CD14-positive monocyte (primary cell): ENCODE measurements at regions not wholly inside any gene's neighbourhood (a gene's known extent, or its start where the extent isn't known, plus 50 kb on each side); places are given as distances from the start of the nearest gene placed in this dataset.
A peak's percentile ranks its signal among the peaks of the same experiment; 100 is the strongest.

ENCODE experiments used
- DNase-seq, 3 donors: peaks; one replicate each; pipeline ENCODE4 v3.0.0-alpha.2; 2011 to 2022
- H2AFZ ChIP-seq: 2 replicates; pipeline ENCODE4 v1.6.0; 2012; ENCODE audit warnings: mild to moderate bottlenecking, low read depth, low read length, inconsistent platforms; ENCODE audit not compliant: insufficient read depth, poor library complexity, severe bottlenecking
- H3K27ac ChIP-seq, 2 donors: 1 replicate in 1 of 2; 2 replicates in 1 of 2; pipeline ENCODE4 v1.5.1; 2012 to 2013; ENCODE audit warnings: low read length in 2 of 2, control low read depth in 1 of 2, inconsistent platforms in 1 of 2, low read depth in 1 of 2, mild to moderate bottlenecking in 1 of 2
- H3K27me3 ChIP-seq, 2 donors: one replicate each; pipeline versions ENCODE4 v1.6.0 to v1.6.1; 2011 to 2013; ENCODE audit warnings: low read length in 2 of 2; ENCODE audit not compliant: control insufficient read depth in 2 of 2, insufficient read depth in 2 of 2
- H3K36me3 ChIP-seq, 2 donors: replicated peaks in 1 of 2; 1 replicate in 1 of 2; 2 replicates in 1 of 2; pipeline versions ENCODE4 v1.5.1 to v1.6.1; 2012 to 2013; ENCODE audit warnings: low read length in 2 of 2, control low read depth in 1 of 2, inconsistent platforms in 1 of 2, mild to moderate bottlenecking in 1 of 2; ENCODE audit not compliant: insufficient read depth in 2 of 2, control insufficient read depth in 1 of 2
- H3K4me1 ChIP-seq, 2 donors: 1 replicate in 1 of 2; 2 replicates in 1 of 2; pipeline versions ENCODE4 v1.5.1 to v1.6.1; 2012 to 2013; ENCODE audit warnings: low read length in 2 of 2, control low read depth in 1 of 2, inconsistent platforms in 1 of 2, mild to moderate bottlenecking in 1 of 2, moderate library complexity in 1 of 2; ENCODE audit not compliant: insufficient read depth in 2 of 2, control insufficient read depth in 1 of 2
- H3K4me2 ChIP-seq: replicated peaks from 2 replicates; pipeline ENCODE3; 2012; ENCODE audit warnings: low read length, moderate library complexity, mild to moderate bottlenecking; ENCODE audit not compliant: poor library complexity, severe bottlenecking; ENCODE audit errors: extremely low read depth
- H3K4me3 ChIP-seq, 3 experiments: fragments of 200-600 bp in 1 of 3; sonication (generic) in 1 of 3; replicated peaks in 1 of 3; 1 replicate in 2 of 3; 2 replicates in 1 of 3; pipeline ENCODE4 v1.5.1; 2011 to 2013; ENCODE audit warnings: low read length in 3 of 3, mild to moderate bottlenecking in 3 of 3, control low read depth in 2 of 3, low read depth in 2 of 3, inconsistent platforms in 1 of 3, moderate library complexity in 1 of 3
- H3K79me2 ChIP-seq: 2 replicates; pipeline ENCODE4 v1.6.0; 2012; ENCODE audit warnings: mild to moderate bottlenecking, control low read depth, inconsistent platforms, low read length, moderate library complexity; ENCODE audit not compliant: insufficient read depth
- H3K9ac ChIP-seq: 2 replicates; pipeline ENCODE4 v1.6.0; 2017; ENCODE audit warnings: low read length, mild to moderate bottlenecking; ENCODE audit not compliant: insufficient read depth, poor library complexity, severe bottlenecking
- H3K9me3 ChIP-seq, 2 donors: replicated peaks in 1 of 2; 1 replicate in 1 of 2; 2 replicates in 1 of 2; pipeline versions ENCODE4 v1.5.1 to v1.6.1; 2012 to 2013; ENCODE audit warnings: low read length in 2 of 2, control low read depth in 1 of 2; ENCODE audit not compliant: control insufficient read depth in 1 of 2, insufficient read depth in 1 of 2
- H4K20me1 ChIP-seq: 2 replicates; pipeline ENCODE4 v1.6.0; 2012; ENCODE audit warnings: mild to moderate bottlenecking, low read length, control low read depth, moderate library complexity; ENCODE audit not compliant: insufficient read depth
- H3K27ac Mint-ChIP-seq, 7 donors: one replicate each; pipeline ENCODE4 v1.8.0; 2020; ENCODE audit warnings: mild to moderate bottlenecking in 7 of 7, mixed read lengths in 7 of 7, moderate library complexity in 6 of 7, inconsistent platforms in 2 of 7
- H3K27me3 Mint-ChIP-seq, 3 donors: one replicate each; pipeline ENCODE4 v1.8.0; 2021 to 2022; ENCODE audit warnings: low read depth in 3 of 3, mild to moderate bottlenecking in 3 of 3, mixed read lengths in 3 of 3, moderate library complexity in 3 of 3, inconsistent platforms in 1 of 3
- H3K36me3 Mint-ChIP-seq, 2 donors: one replicate each; pipeline ENCODE4 v1.8.0; 2020; ENCODE audit warnings: mixed read lengths in 2 of 2, inconsistent platforms in 1 of 2, mild to moderate bottlenecking in 1 of 2
- H3K4me1 Mint-ChIP-seq: one replicate; pipeline ENCODE4 v1.8.0; 2020; ENCODE audit warnings: mild to moderate bottlenecking, mixed read lengths
- H3K4me3 Mint-ChIP-seq, 2 donors: one replicate each; pipeline ENCODE4 v1.8.0; 2020; ENCODE audit warnings: mild to moderate bottlenecking in 2 of 2, mixed read lengths in 2 of 2, moderate library complexity in 1 of 2
- H3K9me3 Mint-ChIP-seq, 7 donors: one replicate each; pipeline ENCODE4 v1.8.0; 2020 to 2022; ENCODE audit warnings: mixed read lengths in 7 of 7, mild to moderate bottlenecking in 6 of 7, moderate library complexity in 6 of 7, inconsistent platforms in 2 of 7
- WGBS: methylation state at CpG from one replicate; pipeline ENCODE4 v1.1.5; 2013; ENCODE audit warnings: missing lambda C conversion rate; ENCODE audit not compliant: insufficient coverage; 5-methylcytosine and 5-hydroxymethylcytosine counted together
- intact Hi-C, 2 donors: fragments of 100-400 bp; cut with micrococcal nuclease; formaldehyde crosslinking; loops; one replicate each; pipeline versions ENCODE4 v1.15.0 to v1.15.1; 2023
- TF ChIP-seq, protein P1 (sequence below): fragments of 200-600 bp; IDR thresholded peaks from one replicate; pipeline ENCODE4 v1.8.0; 2022; ENCODE audit warnings: antibody characterized with exemption, mild to moderate bottlenecking

DNA sequence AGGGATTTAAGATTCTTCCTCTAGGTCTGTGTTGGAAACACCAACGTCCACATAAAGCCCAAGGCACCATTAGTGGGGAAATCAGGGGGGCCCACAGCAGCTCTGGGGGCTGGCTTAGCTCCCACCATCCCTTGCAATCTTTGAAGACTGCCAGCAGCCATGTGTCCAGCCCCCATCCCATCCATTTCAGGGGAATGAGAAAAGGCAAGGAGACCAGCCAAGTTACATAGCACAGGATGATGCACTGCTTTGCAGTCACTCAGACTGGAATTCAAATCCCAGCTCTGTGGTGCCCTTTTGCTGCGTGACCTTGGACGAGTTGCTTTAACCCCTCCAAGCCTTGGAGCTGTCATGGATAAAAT, 108.9 kb upstream of the ZMIZ1 start:
- H3K27me3 Mint-ChIP-seq: peaks cover 11 to 31% (median 12%) of the 10 kb centered on the region in 3 donors

DNA sequence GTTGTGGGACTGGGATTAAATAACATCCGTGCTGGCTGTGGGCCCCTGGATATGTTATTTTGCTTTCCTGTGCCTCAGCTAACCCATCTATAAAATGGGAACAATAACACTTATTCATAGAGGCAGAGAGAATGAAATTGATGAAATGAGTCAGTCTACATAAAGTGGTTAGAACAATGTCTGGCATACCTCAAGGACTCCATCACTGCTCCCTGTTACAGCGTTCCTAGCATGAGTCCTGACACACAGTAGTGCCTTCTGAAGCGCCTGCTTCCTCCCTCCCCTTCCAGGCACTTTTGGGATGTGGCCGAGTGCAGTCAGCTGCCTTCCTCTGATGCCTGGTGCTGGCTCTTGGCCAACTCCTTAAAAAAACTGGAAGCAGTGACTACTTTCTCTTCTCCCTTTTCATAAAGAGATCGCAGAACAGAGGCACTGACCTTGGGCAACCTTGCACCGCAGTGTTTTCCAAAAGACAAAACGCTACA, 108.4 kb upstream of the ZMIZ1 start:
- H3K36me3 Mint-ChIP-seq: no peaks in the 10 kb centered on the region

More for the DNA sequence above, 108.9 kb upstream of the ZMIZ1 start:
- no peak overlapping the region for H3K27ac Mint-ChIP-seq
- no peaks in the 10 kb centered on the region for H3K79me2 ChIP-seq
- H3K4me1 ChIP-seq: peaks cover 9% of the 10 kb centered on the region in 2 donors
- peaks cover 12% of the 10 kb centered on the region for H3K4me1 Mint-ChIP-seq
- no peak overlapping the region for H3K4me3 Mint-ChIP-seq
- no peak overlapping the region for H3K4me2 ChIP-seq
- H3K9me3 ChIP-seq: no peaks in the 10 kb centered on the region
- no peaks in the 10 kb centered on the region for H3K36me3 Mint-ChIP-seq
- H3K9me3 Mint-ChIP-seq: no peaks in the 10 kb centered on the region
- H3K36me3 ChIP-seq: no peaks in the 10 kb centered on the region
- DNase-seq: no peak
- H3K9ac ChIP-seq: no peak overlapping the region
- H3K4me3 ChIP-seq: no peak overlapping the region
- H3K27ac ChIP-seq: no peak overlapping the region
- TF ChIP-seq, protein P1, sequence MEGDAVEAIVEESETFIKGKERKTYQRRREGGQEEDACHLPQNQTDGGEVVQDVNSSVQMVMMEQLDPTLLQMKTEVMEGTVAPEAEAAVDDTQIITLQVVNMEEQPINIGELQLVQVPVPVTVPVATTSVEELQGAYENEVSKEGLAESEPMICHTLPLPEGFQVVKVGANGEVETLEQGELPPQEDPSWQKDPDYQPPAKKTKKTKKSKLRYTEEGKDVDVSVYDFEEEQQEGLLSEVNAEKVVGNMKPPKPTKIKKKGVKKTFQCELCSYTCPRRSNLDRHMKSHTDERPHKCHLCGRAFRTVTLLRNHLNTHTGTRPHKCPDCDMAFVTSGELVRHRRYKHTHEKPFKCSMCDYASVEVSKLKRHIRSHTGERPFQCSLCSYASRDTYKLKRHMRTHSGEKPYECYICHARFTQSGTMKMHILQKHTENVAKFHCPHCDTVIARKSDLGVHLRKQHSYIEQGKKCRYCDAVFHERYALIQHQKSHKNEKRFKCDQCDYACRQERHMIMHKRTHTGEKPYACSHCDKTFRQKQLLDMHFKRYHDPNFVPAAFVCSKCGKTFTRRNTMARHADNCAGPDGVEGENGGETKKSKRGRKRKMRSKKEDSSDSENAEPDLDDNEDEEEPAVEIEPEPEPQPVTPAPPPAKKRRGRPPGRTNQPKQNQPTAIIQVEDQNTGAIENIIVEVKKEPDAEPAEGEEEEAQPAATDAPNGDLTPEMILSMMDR: no peak
- H4K20me1 ChIP-seq: no peaks in the 10 kb centered on the region
- H2AFZ ChIP-seq: no peak overlapping the region
- peaks cover 0 to 4% of the 10 kb centered on the region in 2 donors for H3K27me3 ChIP-seq
- WGBS: 83% methylated on average over 1 of the region's 3 CpGs
- intact Hi-C loops: loop anchor here in 1 of 2 donors (10.0 kb wide), 1 partner anchor 225 kb away; no protein-coding TSS in a partner anchor

More for the DNA sequence above, 108.4 kb upstream of the ZMIZ1 start:
- WGBS: 14% methylated on average over 6 of the region's 7 CpGs
- Histone ChIP-seq H3K4me3 (no peak overlapping the region), H3K79me2 (no peaks in the 10 kb centered on the region), H3K9ac (no peak overlapping the region), H3K4me2 (no peak overlapping the region), H3K4me1 (peaks cover 9% of the 10 kb centered on the region in 2 donors), H3K9me3 (no peaks in the 10 kb centered on the region), H4K20me1 (no peaks in the 10 kb centered on the region), H3K27ac (no peak overlapping the region), H2AFZ (no peak overlapping the region), H3K27me3 (peaks cover 0 to 6% of the 10 kb centered on the region in 2 donors), H3K36me3 (no peaks in the 10 kb centered on the region)
- peak overlapping the region in 5 of 7 donors; percentile 21 to 65 (median 55) for H3K27ac Mint-ChIP-seq
- intact Hi-C loops: no loop called here
- no peaks in the 10 kb centered on the region for H3K9me3 Mint-ChIP-seq
- TF ChIP-seq, protein P1: no peak
- peaks cover 12% of the 10 kb centered on the region for H3K4me1 Mint-ChIP-seq
- H3K27me3 Mint-ChIP-seq: peaks cover 12 to 33% (median 13%) of the 10 kb centered on the region in 3 donors
- H3K4me3 Mint-ChIP-seq: no peak overlapping the region
- peak; percentile 65 to 74 (median 68) for DNase-seq
